ENCODE measurements at regions not wholly inside any gene's neighbourhood (a gene's known extent, or its start where the extent isn't known, plus 50 kb on each side); places are given as distances from the start of the nearest gene placed in this dataset.

- DNase-seq: no peak
Measured at GRCh38 chr4:181294421-181294820, 948.8 kb upstream of the TENM3 start.

GRCh38 chr4:181301735-181302710 is 941.2 kb upstream of the TENM3 start:
- peak; percentile 13 for DNase-seq

- no peak for DNase-seq
Measured at GRCh38 chr4:181307824-181308223, 935.4 kb upstream of the TENM3 start.

- DNase-seq: peak; percentile 13
Measured at GRCh38 chr4:181308476-181309312, 934.5 kb upstream of the TENM3 start.

- DNase-seq: no peak
Measured at GRCh38 chr4:181312066-181312465, 931.1 kb upstream of the TENM3 start.

- peak; percentile 13 for DNase-seq
Measured at GRCh38 chr4:181319629-181320028, 923.6 kb upstream of the TENM3 start.

GRCh38 chr4:181323061-181323460 is 920.1 kb upstream of the TENM3 start:
- DNase-seq: no peak

GRCh38 chr4:181330654-181331201 is 912.5 kb upstream of the TENM3 start:
- no peak for DNase-seq

- no peak for DNase-seq
Measured at GRCh38 chr4:181331214-181331613, 912.0 kb upstream of the TENM3 start.

- peak; percentile 6 for DNase-seq
Measured at GRCh38 chr4:181345931-181346330, 897.3 kb upstream of the TENM3 start.

- no peak for DNase-seq
Measured at GRCh38 chr4:181350615-181351415, 892.4 kb upstream of the TENM3 start.

- DNase-seq: no peak
Measured at GRCh38 chr4:181364504-181364903, 878.7 kb upstream of the TENM3 start.

GRCh38 chr4:181365671-181366070 is 877.5 kb upstream of the TENM3 start:
- DNase-seq: no peak

- no peak for DNase-seq
Measured at GRCh38 chr4:181372014-181372413, 871.2 kb upstream of the TENM3 start.

GRCh38 chr4:181376058-181376457 is 867.1 kb upstream of the TENM3 start:
- DNase-seq: no peak

- DNase-seq: no peak
Measured at GRCh38 chr4:181388061-181388460, 855.1 kb upstream of the TENM3 start.

- peak; percentile 38 for DNase-seq
Measured at GRCh38 chr4:181416966-181417365, 826.2 kb upstream of the TENM3 start.

GRCh38 chr4:181418496-181418895 is 824.7 kb upstream of the TENM3 start:
- DNase-seq: no peak

- no peak for DNase-seq
Measured at GRCh38 chr4:181420950-181421349, 822.3 kb upstream of the TENM3 start.

- DNase-seq: no peak
Measured at GRCh38 chr4:181424362-181425016, 818.7 kb upstream of the TENM3 start.

GRCh38 chr4:181427076-181427475 is 816.1 kb upstream of the TENM3 start:
- peak; percentile 1 for DNase-seq
